Rectal smooth muscle tissue (tissue), 1 donor: ENCODE measurements at regions not wholly inside any gene's neighbourhood (a gene's known extent, or its start where the extent isn't known, plus 50 kb on each side); places are given as distances from the start of the nearest gene placed in this dataset.

Experiments used
- H3K27ac ChIP-seq: one replicate; pipeline ENCODE4 v1.7.0; 2013; ENCODE audit warnings: low read depth, low read length, inconsistent platforms
- H3K27me3 ChIP-seq: one replicate; pipeline ENCODE4 v1.7.0; 2013; ENCODE audit warnings: low read length; ENCODE audit not compliant: control insufficient read depth, insufficient read depth
- H3K36me3 ChIP-seq: one replicate; pipeline ENCODE4 v1.7.0; 2013; ENCODE audit warnings: low read length; ENCODE audit not compliant: control insufficient read depth, insufficient read depth
- H3K4me1 ChIP-seq: one replicate; pipeline ENCODE4 v1.7.0; 2013; ENCODE audit warnings: low read length; ENCODE audit not compliant: control insufficient read depth, insufficient read depth
- H3K4me3 ChIP-seq: one replicate; pipeline ENCODE4 v1.7.0; 2013; ENCODE audit warnings: low read length
- H3K9ac ChIP-seq: one replicate; pipeline ENCODE4 v1.7.0; 2013; ENCODE audit warnings: low read length

DNA sequence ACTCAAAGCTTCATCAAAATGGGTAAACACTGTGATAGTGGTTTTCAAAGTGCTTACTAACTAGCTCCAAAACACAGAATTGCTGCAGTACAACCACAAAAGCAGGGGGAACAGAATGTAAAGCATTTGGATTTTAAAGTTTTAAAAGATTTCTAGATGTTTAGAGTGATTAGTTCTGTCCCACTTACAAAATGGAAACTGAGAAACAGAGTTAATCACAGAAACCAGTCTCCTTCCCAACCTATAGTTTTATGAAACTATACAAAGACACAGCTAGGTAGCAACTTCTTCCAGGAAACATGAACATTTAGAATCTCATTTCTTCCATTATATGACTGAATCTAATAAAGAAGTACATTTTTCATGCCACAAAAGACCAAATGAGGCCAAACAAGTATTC is 73.8 kb upstream of the HNRNPA3 start:
- no peaks in the 10 kb centered on the region for H3K4me1 ChIP-seq
- no peaks in the 10 kb centered on the region for H3K27me3 ChIP-seq
- no peak overlapping the region for H3K27ac ChIP-seq
- no peak overlapping the region for H3K4me3 ChIP-seq
- no peaks in the 10 kb centered on the region for H3K36me3 ChIP-seq
- no peak overlapping the region for H3K9ac ChIP-seq

DNA sequence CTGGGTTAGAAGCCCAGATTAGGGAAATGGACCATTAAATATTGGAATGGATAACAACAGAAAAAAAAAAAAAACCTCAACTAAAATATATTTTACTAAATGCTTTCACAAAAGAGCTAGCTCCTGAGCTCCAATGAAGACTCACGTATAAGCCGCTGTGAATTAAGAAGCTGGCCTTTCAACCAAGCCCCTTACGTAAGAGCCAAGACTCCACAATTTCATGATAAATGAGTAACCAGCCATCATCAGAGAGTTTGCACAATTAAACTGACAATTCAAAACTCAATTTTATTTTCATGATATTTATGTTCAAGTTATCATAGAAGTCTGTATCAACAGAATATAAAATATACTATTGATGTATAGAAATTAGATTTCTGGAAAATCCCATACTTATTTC is 70.7 kb upstream of the HNRNPA3 start:
- no peak overlapping the region for H3K9ac ChIP-seq
- no peaks in the 10 kb centered on the region for H3K4me1 ChIP-seq
- H3K27me3 ChIP-seq, result peaks cover 2% of the 10 kb centered on the region
- H3K27ac ChIP-seq, result no peak overlapping the region
- no peak overlapping the region for H3K4me3 ChIP-seq
- H3K36me3 ChIP-seq, result no peaks in the 10 kb centered on the region

DNA sequence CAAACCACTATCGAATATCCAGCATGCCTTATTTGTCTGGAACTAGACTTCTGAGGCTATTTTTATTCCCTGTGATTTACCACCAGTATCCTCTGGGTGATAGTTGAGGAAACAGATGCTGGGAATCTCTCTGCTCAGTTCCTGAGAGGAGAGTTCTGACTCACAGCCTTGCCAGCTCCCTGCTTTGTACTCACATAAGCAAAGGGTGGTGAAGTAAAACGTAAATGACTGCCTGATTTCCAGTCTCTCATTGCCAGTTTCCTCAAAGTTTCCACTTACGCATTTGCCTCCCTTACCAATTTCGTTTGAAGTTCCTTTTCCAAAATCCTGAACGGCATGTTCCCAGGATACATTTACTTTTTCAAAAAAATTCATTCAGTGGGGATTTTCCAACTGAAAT is 69.2 kb upstream of the HNRNPA3 start:
- Histone ChIP-seq H3K36me3 (no peaks in the 10 kb centered on the region), H3K9ac (no peak overlapping the region), H3K4me1 (peaks cover under 1% of the 10 kb centered on the region), H3K27ac (no peak overlapping the region), H3K27me3 (peaks cover 2% of the 10 kb centered on the region), H3K4me3 (no peak overlapping the region)

DNA sequence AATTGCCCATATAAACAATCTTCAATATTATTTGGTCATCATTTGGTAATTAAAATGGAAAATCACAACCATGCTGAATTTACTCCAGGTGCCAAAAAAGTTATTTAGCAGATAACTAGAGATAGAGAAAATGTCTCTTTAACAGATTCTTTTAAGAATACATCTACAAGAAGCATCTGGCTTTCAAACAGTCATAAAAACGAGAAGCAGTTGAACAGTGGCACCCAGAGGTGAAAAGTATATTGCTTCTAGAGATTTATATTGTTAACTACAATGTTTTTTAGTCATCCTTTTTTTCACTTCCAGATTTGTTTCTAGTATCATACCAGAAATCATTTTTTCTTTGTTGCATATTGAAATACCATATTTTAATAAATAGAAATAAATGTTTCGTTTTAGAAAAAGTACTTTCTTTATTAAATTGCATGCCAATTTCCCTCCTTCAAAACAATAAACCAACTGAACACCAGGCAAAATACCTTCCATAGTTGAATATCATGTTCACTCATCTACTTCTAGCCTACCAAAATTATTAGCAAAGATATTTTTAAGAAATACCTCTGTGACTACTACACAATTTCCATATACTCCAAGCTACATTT is 65.4 kb upstream of the HNRNPA3 start:
- Histone ChIP-seq H3K4me3 (no peak overlapping the region), H3K27me3 (peaks cover 4% of the 10 kb centered on the region), H3K27ac (no peak overlapping the region), H3K4me1 (peaks cover 2% of the 10 kb centered on the region), H3K9ac (no peak overlapping the region), H3K36me3 (no peaks in the 10 kb centered on the region)

DNA sequence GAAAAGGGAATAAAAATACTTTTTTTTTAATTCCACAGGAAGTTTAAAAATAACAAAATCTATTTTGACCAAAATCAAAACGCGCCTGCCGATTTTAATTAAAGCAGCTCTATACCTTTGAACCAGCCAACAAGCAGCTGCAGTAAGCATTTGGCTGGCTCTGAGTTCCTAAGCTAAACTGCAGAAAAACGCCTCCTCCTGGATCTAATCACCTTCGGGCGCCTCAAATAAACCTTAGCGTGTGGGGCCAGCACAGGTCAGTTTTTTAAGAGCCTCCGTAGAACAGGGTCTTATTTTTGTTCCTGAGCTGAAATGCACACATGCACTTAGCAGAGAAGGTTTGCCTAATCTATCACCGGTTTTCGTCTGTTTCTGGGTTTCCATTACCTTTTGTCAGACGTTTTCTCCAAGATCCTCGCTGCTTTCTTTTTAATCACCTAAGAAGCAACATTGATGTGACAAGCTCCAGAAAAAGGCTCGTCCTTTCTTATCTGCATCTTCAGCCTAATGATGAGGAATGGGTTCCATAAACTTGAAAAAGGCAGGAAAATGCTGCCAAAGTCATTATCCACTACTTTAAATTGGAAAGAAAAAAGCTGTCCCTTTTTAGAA is 64.7 kb upstream of the HNRNPA3 start:
- Histone ChIP-seq H3K27ac (no peak overlapping the region), H3K4me1 (peaks cover 2% of the 10 kb centered on the region), H3K36me3 (no peaks in the 10 kb centered on the region), H3K27me3 (peaks cover 4% of the 10 kb centered on the region), H3K4me3 (no peak overlapping the region), H3K9ac (no peak overlapping the region)

DNA sequence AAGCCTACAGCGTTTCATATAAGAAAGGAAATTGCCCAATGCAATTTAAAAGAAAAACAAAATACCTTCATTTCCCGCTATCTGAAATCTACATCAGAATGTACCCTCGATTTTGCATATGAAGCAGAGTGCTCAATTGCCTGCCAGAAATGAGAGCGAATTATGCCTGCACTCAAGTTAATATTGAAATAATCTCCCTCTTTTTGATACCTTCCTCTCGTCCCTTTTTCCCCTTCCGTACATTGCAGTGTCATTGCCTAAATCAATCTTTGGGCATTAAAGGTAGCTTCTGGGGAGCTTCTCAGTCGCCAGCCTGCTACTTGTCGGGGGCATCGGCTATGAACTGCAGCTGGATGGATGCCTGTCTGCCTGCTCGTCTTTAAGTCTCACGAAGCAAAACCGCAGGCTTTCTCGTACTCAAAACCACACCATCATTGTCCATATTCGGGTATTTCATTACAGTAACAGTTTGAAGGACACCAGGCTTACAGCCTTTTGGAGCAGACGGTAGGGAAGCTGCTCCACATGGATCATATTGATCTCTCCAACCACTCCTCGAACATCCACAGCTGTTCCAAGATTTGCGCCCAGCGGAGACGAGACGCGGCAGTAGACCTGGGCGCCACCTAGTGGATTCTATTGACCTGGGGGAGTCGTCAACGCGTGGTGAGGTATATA is 64.0 kb upstream of the HNRNPA3 start:
- no peaks in the 10 kb centered on the region for H3K36me3 ChIP-seq
- peak overlapping the region; percentile 57 for H3K4me3 ChIP-seq
- H3K9ac ChIP-seq, result no peak overlapping the region
- H3K27ac ChIP-seq, result no peak overlapping the region
- peaks cover 4% of the 10 kb centered on the region for H3K27me3 ChIP-seq
- H3K4me1 ChIP-seq, result peaks cover 2% of the 10 kb centered on the region

DNA sequence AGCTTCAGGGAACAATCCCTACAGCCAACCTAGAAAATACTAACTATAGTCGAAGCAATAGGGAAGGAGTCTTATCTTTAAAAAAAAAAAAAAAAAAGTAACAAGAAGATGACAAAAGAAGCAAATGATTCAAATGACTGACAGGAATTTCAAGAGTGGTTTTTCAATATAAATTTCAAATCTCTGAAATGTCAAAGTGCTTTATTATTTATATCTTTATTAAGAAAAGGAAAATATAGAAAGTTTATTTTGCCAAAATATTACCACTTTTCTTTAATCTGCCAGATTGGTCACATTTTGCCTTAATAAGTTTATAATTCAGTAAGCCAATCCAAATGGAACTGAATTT is 63.5 kb upstream of the HNRNPA3 start:
- H3K9ac ChIP-seq, result no peak overlapping the region
- H3K4me3 ChIP-seq, result peak overlapping the region; percentile 57
- peaks cover 4% of the 10 kb centered on the region for H3K27me3 ChIP-seq
- peaks cover 2% of the 10 kb centered on the region for H3K4me1 ChIP-seq
- H3K27ac ChIP-seq, result no peak overlapping the region
- no peaks in the 10 kb centered on the region for H3K36me3 ChIP-seq

DNA sequence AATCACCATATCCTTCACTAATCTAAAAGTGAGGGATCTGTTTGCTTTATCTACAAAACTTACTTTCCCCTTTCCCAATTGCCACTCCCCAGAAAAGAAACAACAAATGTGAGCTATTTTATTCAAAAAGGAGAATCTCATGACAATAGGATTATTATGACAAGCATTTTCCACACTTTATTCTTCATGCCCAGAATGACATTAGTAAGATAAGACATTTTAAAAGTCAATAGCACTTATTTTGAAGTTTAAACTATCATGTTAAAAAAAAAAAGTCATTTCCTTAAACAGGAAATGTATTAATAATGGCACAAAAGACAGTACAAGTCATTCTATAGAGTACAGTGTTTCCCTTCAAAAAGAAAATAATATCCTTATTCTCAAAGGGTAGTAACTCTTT is 58.8 kb upstream of the HNRNPA3 start:
- Histone ChIP-seq H3K36me3 (no peaks in the 10 kb centered on the region), H3K27ac (no peak overlapping the region), H3K4me1 (no peaks in the 10 kb centered on the region), H3K27me3 (no peaks in the 10 kb centered on the region), H3K4me3 (no peak overlapping the region), H3K9ac (no peak overlapping the region)

DNA sequence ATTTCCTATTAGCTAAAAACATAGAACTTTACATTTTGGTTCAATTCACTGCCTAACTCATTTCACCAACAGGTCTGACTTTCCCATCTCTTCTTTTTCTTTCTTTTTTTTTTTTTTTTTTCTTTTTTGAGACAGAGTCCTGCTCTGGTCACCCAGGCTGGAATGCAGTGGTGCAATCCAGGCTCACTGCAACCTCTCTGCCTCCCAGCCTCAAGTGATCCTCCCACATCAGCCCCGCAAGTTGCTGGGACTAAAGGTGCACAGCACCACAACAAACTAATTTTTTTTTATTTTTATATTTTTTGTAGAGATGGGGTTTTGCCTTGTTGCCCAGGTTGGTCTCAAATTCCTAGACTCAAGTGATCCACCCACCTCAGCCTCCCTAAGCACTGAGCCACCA is 57.8 kb upstream of the HNRNPA3 start:
- Histone ChIP-seq H3K9ac (no peak overlapping the region), H3K27ac (no peak overlapping the region), H3K4me3 (no peak overlapping the region), H3K36me3 (no peaks in the 10 kb centered on the region), H3K27me3 (no peaks in the 10 kb centered on the region), H3K4me1 (no peaks in the 10 kb centered on the region)

DNA sequence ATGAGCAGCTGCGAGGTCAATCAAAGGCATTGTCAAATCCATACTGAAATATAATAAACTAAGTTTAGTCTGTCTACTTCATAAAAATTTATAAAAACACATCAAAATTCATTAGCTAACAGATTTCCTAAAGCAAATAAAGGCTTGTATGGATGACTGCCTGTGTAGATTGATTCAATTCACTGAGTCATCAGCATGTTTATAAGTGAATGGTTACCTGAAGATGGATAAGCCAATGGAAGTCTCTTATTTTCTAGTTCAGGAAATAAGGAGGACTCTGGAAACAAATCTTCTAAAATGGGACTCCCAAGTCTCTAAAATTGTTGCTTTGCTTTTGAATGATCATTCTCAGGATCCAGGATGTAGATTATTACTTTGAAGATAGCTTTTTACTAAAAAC is 57.0 kb upstream of the HNRNPA3 start:
- Histone ChIP-seq H3K36me3 (no peaks in the 10 kb centered on the region), H3K4me3 (no peak overlapping the region), H3K27ac (no peak overlapping the region)

DNA sequence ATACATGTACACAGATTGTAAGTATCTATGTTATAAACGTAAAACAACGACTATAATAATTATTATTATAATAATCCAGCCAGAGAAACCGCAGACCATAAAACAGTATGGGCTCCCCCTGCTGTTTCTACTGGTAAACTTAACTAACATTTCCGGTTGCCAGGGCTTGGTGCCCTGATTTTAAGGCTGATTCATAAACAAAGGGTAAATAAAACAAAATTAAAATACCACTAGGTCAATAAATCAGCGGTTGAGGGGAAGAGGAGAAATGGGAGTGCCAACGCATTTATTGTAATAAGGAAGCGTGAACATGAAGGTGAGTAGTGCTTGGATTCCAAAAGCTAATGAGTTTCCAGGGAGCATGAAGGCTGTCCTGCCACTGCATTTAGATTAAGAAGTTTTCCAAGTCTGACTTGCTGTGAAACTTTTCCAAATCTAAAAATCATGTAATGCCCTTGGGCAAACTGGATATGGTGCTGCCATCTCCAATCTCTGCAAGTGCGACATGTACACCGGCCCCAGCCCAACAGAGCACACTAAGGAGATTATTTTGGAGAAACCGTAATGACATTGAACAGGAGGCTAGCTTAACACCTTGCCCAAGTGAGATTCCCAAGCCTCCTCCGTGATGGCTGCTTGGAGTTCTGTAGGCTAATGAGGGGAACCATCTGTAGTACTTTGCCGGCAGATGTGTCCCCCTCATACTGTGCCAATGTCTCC is 50.7 kb upstream of the HNRNPA3 start:
- H3K36me3 ChIP-seq, result no peaks in the 10 kb centered on the region
- H3K9ac ChIP-seq, result no peak overlapping the region
- no peak overlapping the region for H3K27ac ChIP-seq
- H3K4me3 ChIP-seq, result no peak overlapping the region
- peaks cover 4% of the 10 kb centered on the region for H3K4me1 ChIP-seq
- no peaks in the 10 kb centered on the region for H3K27me3 ChIP-seq

More for the DNA sequence above, 57.0 kb upstream of the HNRNPA3 start:
- Histone ChIP-seq H3K9ac (no peak overlapping the region), H3K27me3 (no peaks in the 10 kb centered on the region), H3K4me1 (no peaks in the 10 kb centered on the region)
